Upper lobe of left lung (tissue), 6 donors: ENCODE measurements at regions not wholly inside any gene's neighbourhood (a gene's known extent, or its start where the extent isn't known, plus 50 kb on each side); places are given as distances from the start of the nearest gene placed in this dataset.

Experiments used
- ATAC-seq, 2 donors: fragments of 200-7000 bp; cut with Tn5 transposase; one replicate each; pipeline ENCODE4 v1.9.1; 2022; ENCODE audit warnings: mild to moderate bottlenecking in 2 of 2, moderate library complexity in 2 of 2; ENCODE audit not compliant: low FRiP score in 2 of 2
- DNase-seq, 2 donors: peaks; one replicate each; pipeline ENCODE4 v3.0.0-alpha.2; 2019 to 2020
- H3K27ac ChIP-seq, 4 donors: fragments of 200-600 bp; sonication (generic); one replicate each; pipeline ENCODE4 v1.5.1; 2016 to 2019
- H3K27me3 ChIP-seq, 4 donors: fragments of 200-600 bp; sonication (generic); one replicate each; pipeline ENCODE4 v1.5.1; 2017 to 2019
- H3K36me3 ChIP-seq, 4 donors: fragments of 200-600 bp; sonication (generic); one replicate each; pipeline ENCODE4 v1.5.1; 2016 to 2019
- H3K4me1 ChIP-seq, 4 donors: fragments of 200-600 bp; sonication (generic); one replicate each; pipeline ENCODE4 v1.5.1; 2018 to 2019
- H3K4me3 ChIP-seq, 4 donors: fragments of 200-600 bp; sonication (generic); one replicate each; pipeline ENCODE4 v1.5.1; 2017 to 2019; ENCODE audit warnings: mild to moderate bottlenecking in 2 of 4, moderate library complexity in 1 of 4
- H3K9me3 ChIP-seq, 4 donors: fragments of 200-600 bp; sonication (generic); one replicate each; pipeline ENCODE4 v1.5.1; 2018 to 2019
- EP300 ChIP-seq, 4 donors: sonication (generic); formaldehyde crosslinking; IDR thresholded peaks; one replicate each; pipeline ENCODE4 v1.5.1; 2017; ENCODE audit warnings: antibody characterized with exemption in 4 of 4, control low read depth in 2 of 4
- POLR2A ChIP-seq, 4 donors: fragments of 450-650 bp; IDR thresholded peaks; one replicate each; pipeline ENCODE4 v1.5.1; 2016 to 2017; ENCODE audit warnings: antibody characterized with exemption in 4 of 4, mild to moderate bottlenecking in 2 of 4
- POLR2AphosphoS5 ChIP-seq, 2 donors: sonication (generic); formaldehyde crosslinking; IDR thresholded peaks; one replicate each; pipeline ENCODE4 v1.5.1; 2017; ENCODE audit warnings: antibody characterized with exemption in 2 of 2
- WGBS, 2 donors: methylation state at CpG; one replicate each; pipeline ENCODE4 v1.1.5; 2017 to 2018; 5-methylcytosine and 5-hydroxymethylcytosine counted together
- TF ChIP-seq, protein P1 (sequence below), 6 experiments: fragments of 450-650 bp in 4 of 6; fragments of 200-600 bp in 2 of 6; sonication (generic) in 2 of 6; IDR thresholded peaks; one replicate each; pipeline ENCODE4 v1.5.1; 2016 to 2019; ENCODE audit warnings: antibody characterized with exemption in 6 of 6
- donor health status: DM: no; HTN: no; CAD: no; lungs with moderate emphysema.
- donor health status: DM: no; HTN: yes; CAD: no; lungs with severe emphysema.

DNA sequence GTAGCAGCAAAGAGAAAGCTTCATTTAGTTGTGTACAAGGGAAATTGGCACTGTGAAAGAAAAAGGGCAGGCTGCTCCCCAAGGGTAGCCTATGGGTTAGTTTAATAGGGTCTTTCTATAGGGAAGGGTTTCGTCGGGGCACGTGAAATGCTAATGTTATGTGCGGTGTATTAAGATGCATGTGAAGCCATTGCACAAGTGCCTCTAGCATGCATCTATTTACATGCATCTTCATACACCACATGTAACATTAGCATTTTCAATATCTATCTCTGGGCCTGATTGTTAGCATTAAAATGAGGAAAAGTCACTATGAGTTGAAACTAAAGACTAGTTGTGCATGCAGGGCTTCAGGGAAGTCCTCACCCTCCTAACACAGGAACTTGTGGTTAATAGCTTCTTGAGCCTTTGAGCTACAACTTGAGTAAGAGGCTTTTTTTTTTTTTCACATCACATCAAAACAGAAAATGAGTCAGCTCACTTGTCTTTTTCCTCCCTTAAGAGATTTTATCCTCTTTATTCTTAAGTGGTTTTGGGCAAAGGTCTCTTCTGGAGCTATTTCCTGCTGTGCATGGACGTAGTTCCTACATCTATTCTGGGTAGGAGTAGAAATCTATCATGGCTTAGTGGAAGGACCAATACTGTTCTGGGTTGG lies 613.4 kb downstream of the ZPLD1 start:
- Histone ChIP-seq H3K4me1 (no peaks in the 10 kb centered on the region), H3K9me3 (no peaks in the 10 kb centered on the region), H3K4me3 (no peak overlapping the region), H3K27ac (no peak overlapping the region), H3K27me3 (no peaks in the 10 kb centered on the region), H3K36me3 (no peaks in the 10 kb centered on the region)
- TF ChIP-seq, protein P1, sequence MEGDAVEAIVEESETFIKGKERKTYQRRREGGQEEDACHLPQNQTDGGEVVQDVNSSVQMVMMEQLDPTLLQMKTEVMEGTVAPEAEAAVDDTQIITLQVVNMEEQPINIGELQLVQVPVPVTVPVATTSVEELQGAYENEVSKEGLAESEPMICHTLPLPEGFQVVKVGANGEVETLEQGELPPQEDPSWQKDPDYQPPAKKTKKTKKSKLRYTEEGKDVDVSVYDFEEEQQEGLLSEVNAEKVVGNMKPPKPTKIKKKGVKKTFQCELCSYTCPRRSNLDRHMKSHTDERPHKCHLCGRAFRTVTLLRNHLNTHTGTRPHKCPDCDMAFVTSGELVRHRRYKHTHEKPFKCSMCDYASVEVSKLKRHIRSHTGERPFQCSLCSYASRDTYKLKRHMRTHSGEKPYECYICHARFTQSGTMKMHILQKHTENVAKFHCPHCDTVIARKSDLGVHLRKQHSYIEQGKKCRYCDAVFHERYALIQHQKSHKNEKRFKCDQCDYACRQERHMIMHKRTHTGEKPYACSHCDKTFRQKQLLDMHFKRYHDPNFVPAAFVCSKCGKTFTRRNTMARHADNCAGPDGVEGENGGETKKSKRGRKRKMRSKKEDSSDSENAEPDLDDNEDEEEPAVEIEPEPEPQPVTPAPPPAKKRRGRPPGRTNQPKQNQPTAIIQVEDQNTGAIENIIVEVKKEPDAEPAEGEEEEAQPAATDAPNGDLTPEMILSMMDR (IDR thresholded peaks at IDR 0.05) = no peak
- TF ChIP-seq POLR2A (IDR thresholded peaks at IDR 0.05) = no peak
- no peak for TF ChIP-seq POLR2AphosphoS5 (IDR thresholded peaks at IDR 0.05)
- TF ChIP-seq EP300 (IDR thresholded peaks at IDR 0.05) = no peak
- 78 to 80% methylated on average over 5 of the region's 5 CpGs for WGBS, 2 donors
- ATAC-seq = no peak
- DNase-seq = peak in 1 of 2 donors; percentile 23

DNA sequence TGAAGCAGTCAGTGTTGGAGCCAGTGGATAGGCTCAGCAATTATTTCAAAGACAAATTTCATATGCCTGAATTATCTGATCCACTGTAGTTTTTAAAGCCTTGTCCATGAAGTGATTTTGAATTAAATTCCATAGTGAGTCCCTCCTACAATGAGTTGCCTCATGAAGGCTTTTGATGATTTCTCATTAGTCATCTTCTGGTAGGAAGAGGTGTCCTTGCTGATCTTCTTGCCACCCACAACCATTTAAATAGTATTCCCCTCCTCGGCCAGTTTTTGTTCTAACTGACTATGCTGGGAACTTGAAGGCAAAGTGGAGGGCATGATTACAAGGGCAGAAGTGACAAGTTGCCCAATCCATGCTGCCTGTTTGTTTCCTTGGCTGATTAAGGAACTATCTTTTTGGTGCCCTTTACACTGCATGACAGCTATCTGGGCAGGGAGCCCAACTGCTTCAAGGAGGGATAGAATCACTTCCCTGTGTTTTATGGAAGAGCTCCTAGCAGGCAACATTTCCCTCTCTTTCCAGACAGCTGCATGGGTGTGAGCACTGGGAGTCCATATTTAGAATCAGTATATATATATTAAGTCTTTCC lies 617.5 kb downstream of the ZPLD1 start:
- Histone ChIP-seq H3K27ac (no peak overlapping the region), H3K27me3 (no peaks in the 10 kb centered on the region), H3K4me1 (no peaks in the 10 kb centered on the region), H3K4me3 (no peak overlapping the region), H3K36me3 (no peaks in the 10 kb centered on the region), H3K9me3 (no peaks in the 10 kb centered on the region)
- 15 to 50% methylated on average over 1 of the region's 1 CpG for WGBS, 2 donors
- ATAC-seq = peak in 1 of 2 donors; percentile 70
- peak in 1 of 2 donors; percentile 73 for DNase-seq
- TF ChIP-seq POLR2AphosphoS5 (IDR thresholded peaks at IDR 0.05) (peak in 1 of 2 donors; percentile 12), EP300 (IDR thresholded peaks at IDR 0.05) (no peak)

DNA sequence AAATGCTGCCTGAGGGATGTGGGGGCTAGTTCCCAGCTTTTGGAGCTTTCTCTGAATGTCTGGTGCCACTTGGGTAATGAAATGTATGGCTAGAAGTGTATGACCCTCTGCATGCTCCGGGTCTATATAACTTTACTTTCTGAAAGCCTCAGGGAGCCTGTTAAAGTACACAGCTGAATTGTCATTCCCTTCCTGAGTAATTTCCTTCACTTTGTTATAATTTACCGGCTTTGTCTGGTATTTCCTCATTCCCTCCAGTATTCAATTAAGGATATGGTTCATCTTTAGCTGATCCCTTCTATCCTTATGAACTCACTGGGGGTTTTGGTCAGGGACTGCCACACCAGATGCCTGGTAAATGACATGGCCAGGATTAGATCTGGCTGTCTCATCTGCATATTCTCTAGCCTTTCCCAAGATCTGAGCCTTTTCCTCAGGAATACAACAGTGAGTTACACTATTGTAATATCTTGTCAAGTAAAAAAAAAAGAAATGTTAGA lies 620.3 kb downstream of the ZPLD1 start:
- Histone ChIP-seq H3K27me3 (no peaks in the 10 kb centered on the region), H3K9me3 (no peaks in the 10 kb centered on the region), H3K4me3 (no peak overlapping the region), H3K36me3 (no peaks in the 10 kb centered on the region), H3K4me1 (no peaks in the 10 kb centered on the region), H3K27ac (no peak overlapping the region)
- WGBS, 2 donors = 27 to 35% methylated on average over 2 of the region's 2 CpGs
- DNase-seq = no peak
- ATAC-seq = no peak
- TF ChIP-seq POLR2AphosphoS5 (IDR thresholded peaks at IDR 0.05) = no peak
- no peak for TF ChIP-seq POLR2A (IDR thresholded peaks at IDR 0.05)
- TF ChIP-seq EP300 (IDR thresholded peaks at IDR 0.05) = no peak
- TF ChIP-seq, protein P1 (IDR thresholded peaks at IDR 0.05) = no peak

DNA sequence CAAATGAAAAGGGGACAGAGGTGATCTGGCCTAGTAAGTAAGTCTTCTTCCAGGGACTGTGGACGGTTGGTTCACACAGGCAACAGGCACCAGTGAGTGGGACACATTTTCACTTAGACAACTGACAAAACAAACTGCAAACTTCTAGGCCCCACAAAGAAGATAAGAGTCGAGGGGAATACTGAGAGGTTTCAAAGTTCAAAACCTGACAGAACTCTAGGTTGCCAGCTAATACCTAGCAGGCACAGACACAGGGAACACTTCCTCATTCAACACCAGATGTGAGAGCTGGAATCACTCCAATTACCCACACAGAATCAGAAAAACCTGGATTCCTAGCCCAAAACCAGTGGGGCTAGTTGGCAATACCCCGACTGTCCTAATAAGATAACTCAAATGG lies 621.7 kb downstream of the ZPLD1 start:
- 73 to 77% methylated on average over 3 of the region's 3 CpGs for WGBS, 2 donors
- H3K27ac ChIP-seq = no peak overlapping the region
- no peaks in the 10 kb centered on the region for H3K9me3 ChIP-seq
- H3K27me3 ChIP-seq = no peaks in the 10 kb centered on the region
- no peak for ATAC-seq
- no peaks in the 10 kb centered on the region for H3K36me3 ChIP-seq
- H3K4me3 ChIP-seq = no peak overlapping the region
- TF ChIP-seq POLR2A (IDR thresholded peaks at IDR 0.05) = no peak
- TF ChIP-seq POLR2AphosphoS5 (IDR thresholded peaks at IDR 0.05) = no peak
- TF ChIP-seq, protein P1 (IDR thresholded peaks at IDR 0.05) = no peak
- no peak for TF ChIP-seq EP300 (IDR thresholded peaks at IDR 0.05)
- no peak for DNase-seq
- no peaks in the 10 kb centered on the region for H3K4me1 ChIP-seq

DNA sequence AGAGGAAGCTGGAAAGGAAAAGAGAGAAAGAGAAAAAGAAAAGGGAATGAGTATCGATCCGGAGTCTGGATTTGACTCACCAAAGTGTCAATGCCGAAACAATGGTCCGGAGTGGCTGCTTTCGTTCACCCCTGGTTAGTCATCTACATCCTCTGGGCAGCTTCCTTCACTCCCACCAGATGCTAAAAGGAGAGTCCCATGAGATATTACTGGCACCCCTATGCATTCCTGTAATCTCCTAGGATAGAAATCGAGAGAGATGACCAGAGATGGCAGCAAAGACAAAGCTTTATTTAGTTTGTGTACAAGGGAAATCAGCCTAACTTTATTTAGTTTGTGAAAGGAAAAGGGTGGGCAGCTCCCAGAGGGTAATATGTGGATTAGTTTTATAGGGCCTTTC lies 622.2 kb downstream of the ZPLD1 start:
- Histone ChIP-seq H3K4me1 (no peaks in the 10 kb centered on the region), H3K27ac (no peak overlapping the region), H3K4me3 (no peak overlapping the region), H3K27me3 (no peaks in the 10 kb centered on the region), H3K36me3 (no peaks in the 10 kb centered on the region), H3K9me3 (no peaks in the 10 kb centered on the region)
- 75 to 84% methylated on average over 6 of the region's 6 CpGs for WGBS, 2 donors
- no peak for ATAC-seq
- TF ChIP-seq POLR2A (IDR thresholded peaks at IDR 0.05) = no peak
- TF ChIP-seq POLR2AphosphoS5 (IDR thresholded peaks at IDR 0.05) = no peak
- no peak for TF ChIP-seq EP300 (IDR thresholded peaks at IDR 0.05)
- TF ChIP-seq, protein P1 (IDR thresholded peaks at IDR 0.05) = no peak
- no peak for DNase-seq
